ENCODE measurements at regions not wholly inside any gene's neighbourhood (a gene's known extent, or its start where the extent isn't known, plus 50 kb on each side); places are given as distances from the start of the nearest gene placed in this dataset.

GRCh38 chr4:177687117-177687516, 244.9 kb upstream of the AGA start:
- TF ChIP-seq CTCF (IDR thresholded peaks at IDR 0.05; ENCODE audit: insufficient read depth, low read depth, low read length) (no peak), EZH2 (IDR thresholded peaks at IDR 0.05; ENCODE audit: insufficient read depth, low read length) (no peak)
